Stimulated activated naive CD8-positive, alpha-beta T cell treated with anti-CD3 and anti-CD28 coated beads, Interleukin-15, amount 100 ng/mL, for 72 hours (primary cell): ENCODE measurements at regions not wholly inside any gene's neighbourhood (a gene's known extent, or its start where the extent isn't known, plus 50 kb on each side); places are given as distances from the start of the nearest gene placed in this dataset.
A peak's percentile ranks its signal among the peaks of the same experiment; 100 is the strongest.

ENCODE experiments used
- ATAC-seq: fragments of 150-1000 bp; cut with Tn5 transposase; 2 replicates; pipeline ENCODE4 v1.10.0; 2021; ENCODE audit warnings: mild to moderate bottlenecking, moderate library complexity
- DNase-seq, 2 donors: peaks; one replicate each; pipeline ENCODE4 v3.0.0; 2021 to 2022
- H3K27ac Mint-ChIP-seq, 2 donors: one replicate each; pipeline ENCODE4 v1.8.0; 2022; ENCODE audit warnings: mild to moderate bottlenecking in 2 of 2, mixed read lengths in 2 of 2, moderate library complexity in 2 of 2
- H3K27me3 Mint-ChIP-seq: one replicate; pipeline ENCODE4 v1.8.0; 2022; ENCODE audit warnings: mixed read lengths
- H3K4me1 Mint-ChIP-seq: one replicate; pipeline ENCODE4 v1.8.0; 2022; ENCODE audit warnings: mild to moderate bottlenecking, mixed read lengths
- H3K4me3 Mint-ChIP-seq, 2 donors: one replicate each; pipeline ENCODE4 v1.8.0; 2022; ENCODE audit warnings: mild to moderate bottlenecking in 2 of 2, mixed read lengths in 2 of 2, moderate library complexity in 1 of 2
- H3K9me3 Mint-ChIP-seq, 2 donors: one replicate each; pipeline ENCODE4 v1.8.0; 2022; ENCODE audit warnings: mixed read lengths in 2 of 2

- Mint-ChIP-seq H3K4me3 (no peak overlapping the region), H3K27ac (no peak overlapping the region), H3K4me1 (no peaks in the 10 kb centered on the region), H3K9me3 (peaks cover 7 to 9% of the 10 kb centered on the region in 2 donors), H3K27me3 (no peaks in the 10 kb centered on the region)
- no peak for ATAC-seq
- no peak for DNase-seq
Measured at GRCh38 chr14:26820572-26820971, 222.7 kb upstream of the NOVA1 start.

DNA sequence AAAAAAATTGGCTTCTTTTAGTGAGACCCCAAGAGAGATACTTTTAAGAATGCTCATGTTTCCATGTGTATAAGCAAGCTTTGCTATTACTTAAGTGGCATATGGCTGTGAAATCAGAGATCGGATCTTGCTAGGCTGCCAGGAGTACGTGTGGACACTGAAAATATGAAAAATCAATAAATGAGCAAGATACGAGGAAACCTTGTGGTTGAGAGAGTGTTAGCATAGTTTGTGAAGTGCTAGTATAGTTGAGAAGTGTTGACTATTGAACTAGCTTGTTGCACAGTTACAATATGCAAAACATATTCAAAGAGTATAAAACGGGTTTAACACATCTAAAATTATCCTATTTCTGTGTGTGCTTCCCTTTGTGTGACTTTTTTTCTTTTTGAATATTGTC is 230.9 kb upstream of the NOVA1 start:
- H3K27me3 Mint-ChIP-seq = no peaks in the 10 kb centered on the region
- peaks cover 18 to 35% of the 10 kb centered on the region in 2 donors for H3K9me3 Mint-ChIP-seq
- no peak overlapping the region for H3K27ac Mint-ChIP-seq
- H3K4me3 Mint-ChIP-seq = no peak overlapping the region
- DNase-seq (no peak), ATAC-seq (no peak)
- no peaks in the 10 kb centered on the region for H3K4me1 Mint-ChIP-seq

GRCh38 chr14:26833621-26834176 is 235.9 kb upstream of the NOVA1 start:
- Mint-ChIP-seq H3K27me3 (no peaks in the 10 kb centered on the region), H3K4me1 (no peaks in the 10 kb centered on the region), H3K27ac (no peak overlapping the region), H3K4me3 (no peak overlapping the region), H3K9me3 (peaks cover 12 to 13% of the 10 kb centered on the region in 2 donors)
- ATAC-seq = no peak
- no peak for DNase-seq

- no peak for DNase-seq
- peaks cover 6 to 10% of the 10 kb centered on the region in 2 donors for H3K9me3 Mint-ChIP-seq
- H3K4me3 Mint-ChIP-seq = no peak overlapping the region
Measured at GRCh38 chr14:26835979-26836570, 238.2 kb upstream of the NOVA1 start.

GRCh38 chr14:26839481-26839880 is 241.6 kb upstream of the NOVA1 start:
- DNase-seq = no peak
- peak overlapping the region in 1 of 2 donors; percentile 46 for H3K27ac Mint-ChIP-seq
- no peak overlapping the region for H3K4me3 Mint-ChIP-seq
- no peak for ATAC-seq
- H3K27me3 Mint-ChIP-seq = no peaks in the 10 kb centered on the region
- H3K4me1 Mint-ChIP-seq = no peaks in the 10 kb centered on the region
- peaks cover 5 to 7% of the 10 kb centered on the region in 2 donors for H3K9me3 Mint-ChIP-seq

More at GRCh38 chr14:26835979-26836570, 238.2 kb upstream of the NOVA1 start:
- Mint-ChIP-seq H3K27me3 (no peaks in the 10 kb centered on the region), H3K27ac (no peak overlapping the region), H3K4me1 (no peaks in the 10 kb centered on the region)
- no peak for ATAC-seq

DNA sequence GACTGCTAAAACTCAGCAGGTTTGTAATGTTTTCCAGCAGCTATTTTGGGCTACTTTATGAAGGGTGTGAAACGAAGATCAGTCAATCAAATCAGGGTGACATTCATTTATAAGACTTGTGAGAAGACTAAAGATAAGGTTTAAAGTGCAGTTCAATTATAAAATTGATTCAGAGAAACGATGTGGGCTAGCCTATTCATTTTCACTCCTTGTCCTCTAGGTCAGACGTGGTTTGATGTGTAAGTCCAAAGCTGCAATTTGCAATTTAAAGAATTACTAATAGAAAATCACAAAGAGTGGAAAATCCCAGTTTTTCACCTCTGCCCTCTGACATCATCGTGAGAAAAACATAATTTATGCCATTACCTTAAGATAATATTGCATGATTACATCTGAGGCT is 243.5 kb upstream of the NOVA1 start:
- no peak for ATAC-seq
- Mint-ChIP-seq H3K27me3 (no peaks in the 10 kb centered on the region), H3K27ac (no peak overlapping the region)

DNA sequence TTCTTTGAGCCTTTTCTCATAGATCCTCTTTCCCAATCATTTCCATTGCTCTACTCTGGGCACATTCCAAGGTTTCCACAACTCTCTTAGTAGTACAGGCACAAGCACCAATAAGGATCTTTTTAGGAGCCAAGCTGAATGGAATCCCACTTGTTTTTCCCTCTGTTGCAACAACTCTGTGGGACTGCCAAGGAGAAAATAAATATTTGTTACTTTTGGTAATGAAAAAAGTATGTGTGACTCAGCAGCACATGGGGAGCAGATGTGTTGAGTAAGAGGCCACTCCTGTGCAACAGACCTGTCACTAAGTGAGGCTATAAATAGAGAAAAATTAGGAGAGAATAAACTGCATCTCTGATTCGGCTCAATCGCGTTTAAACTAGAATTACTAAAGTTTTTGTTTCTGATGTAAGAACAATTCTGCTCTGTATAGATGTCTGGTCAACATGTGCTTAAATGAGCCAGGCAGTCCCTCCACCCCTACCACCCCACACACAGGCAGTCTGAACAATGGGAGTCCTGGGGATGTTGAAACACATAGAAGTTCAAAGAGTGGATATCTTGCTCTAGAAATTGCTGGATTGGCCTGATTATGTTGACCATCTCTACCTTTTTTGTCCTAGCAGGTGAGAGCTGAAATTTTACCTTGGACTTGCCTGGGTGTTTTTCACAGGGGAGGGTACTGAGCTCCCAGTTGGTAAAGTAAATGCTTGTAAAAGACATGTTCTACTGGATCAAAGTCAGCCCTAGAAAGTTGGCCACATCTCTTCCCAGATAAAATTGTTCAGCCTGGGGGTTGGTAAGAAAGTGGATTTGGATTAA is 244.3 kb upstream of the NOVA1 start:
- Mint-ChIP-seq H3K27me3 (no peaks in the 10 kb centered on the region), H3K9me3 (peaks cover 17 to 18% of the 10 kb centered on the region in 2 donors), H3K27ac (no peak overlapping the region), H3K4me1 (no peaks in the 10 kb centered on the region), H3K4me3 (no peak overlapping the region)
- DNase-seq = no peak
- ATAC-seq = no peak

More for the DNA sequence above, 243.5 kb upstream of the NOVA1 start:
- H3K4me1 Mint-ChIP-seq = no peaks in the 10 kb centered on the region
- H3K9me3 Mint-ChIP-seq = peaks cover 17 to 18% of the 10 kb centered on the region in 2 donors
- no peak overlapping the region for H3K4me3 Mint-ChIP-seq
- DNase-seq = no peak

DNA sequence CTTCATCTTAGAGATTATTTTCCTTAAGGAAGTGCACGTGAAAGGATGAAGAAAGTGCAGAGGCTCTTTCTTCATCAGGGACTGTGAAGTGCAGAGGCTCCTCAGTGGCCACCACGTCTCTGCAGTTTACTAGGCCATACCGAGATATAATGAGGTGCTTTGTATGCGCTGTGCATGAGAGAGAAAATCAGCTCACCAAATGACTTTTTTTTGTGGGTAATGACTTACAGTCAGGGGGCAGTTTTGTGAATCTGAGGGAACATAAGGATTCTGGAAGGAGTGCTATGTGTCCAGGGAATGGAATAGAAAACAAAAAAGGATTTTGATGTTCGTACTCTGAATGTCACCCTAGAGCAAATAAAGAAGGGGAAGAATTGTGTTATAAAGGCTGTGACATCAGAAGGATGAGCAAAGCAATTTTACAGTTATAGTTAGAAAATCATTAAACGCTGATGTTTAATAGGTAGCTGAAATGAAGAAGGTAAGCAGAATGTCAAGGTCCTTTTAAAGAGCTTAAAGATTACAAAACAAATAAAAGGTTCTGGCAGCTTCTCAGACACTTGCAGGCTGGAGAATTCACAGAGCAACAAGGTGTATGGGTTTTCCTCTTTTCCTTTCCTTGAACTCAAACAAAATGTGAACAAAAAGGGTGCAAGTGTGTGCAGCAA is 247.5 kb upstream of the NOVA1 start:
- no peaks in the 10 kb centered on the region for H3K27me3 Mint-ChIP-seq
- H3K27ac Mint-ChIP-seq = no peak overlapping the region
- DNase-seq = no peak
- peaks cover 17 to 18% of the 10 kb centered on the region in 2 donors for H3K9me3 Mint-ChIP-seq
- no peak overlapping the region for H3K4me3 Mint-ChIP-seq
- no peak for ATAC-seq
- H3K4me1 Mint-ChIP-seq = no peaks in the 10 kb centered on the region

DNA sequence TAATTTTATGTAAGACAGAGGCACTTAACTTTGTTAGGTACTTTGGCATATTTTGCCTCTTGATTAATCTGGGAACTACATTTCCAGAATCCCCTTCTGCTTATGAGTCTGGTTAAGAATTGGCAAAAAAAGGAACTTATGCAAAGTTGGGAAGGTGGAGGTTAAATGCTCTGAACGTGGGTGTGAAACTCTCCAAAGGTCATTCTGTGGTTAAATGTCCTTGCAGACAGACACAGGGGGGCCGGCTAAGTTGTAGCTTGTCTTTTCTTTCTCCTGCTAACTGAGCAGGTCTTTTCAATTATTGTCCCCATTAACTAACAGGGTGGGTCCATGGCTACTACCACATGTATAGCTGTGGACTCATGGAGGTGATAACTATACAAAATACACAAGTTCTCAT is 248.6 kb upstream of the NOVA1 start:
- no peak for DNase-seq
- ATAC-seq = no peak
- H3K4me3 Mint-ChIP-seq = no peak overlapping the region
- H3K27ac Mint-ChIP-seq = no peak overlapping the region
- no peaks in the 10 kb centered on the region for H3K27me3 Mint-ChIP-seq
- H3K4me1 Mint-ChIP-seq = no peaks in the 10 kb centered on the region
- peaks cover 17 to 18% of the 10 kb centered on the region in 2 donors for H3K9me3 Mint-ChIP-seq

- DNase-seq = no peak
- ATAC-seq = no peak
- no peaks in the 10 kb centered on the region for H3K27me3 Mint-ChIP-seq
- no peak overlapping the region for H3K27ac Mint-ChIP-seq
- no peak overlapping the region for H3K4me3 Mint-ChIP-seq
- H3K9me3 Mint-ChIP-seq = peaks cover 15 to 18% of the 10 kb centered on the region in 2 donors
- H3K4me1 Mint-ChIP-seq = no peaks in the 10 kb centered on the region
Measured at GRCh38 chr14:26849514-26849913, 251.7 kb upstream of the NOVA1 start.

GRCh38 chr14:26851793-26852192 is 254.0 kb upstream of the NOVA1 start:
- H3K4me1 Mint-ChIP-seq = no peaks in the 10 kb centered on the region
- no peaks in the 10 kb centered on the region for H3K27me3 Mint-ChIP-seq
- H3K27ac Mint-ChIP-seq = no peak overlapping the region
- no peak overlapping the region for H3K4me3 Mint-ChIP-seq
- H3K9me3 Mint-ChIP-seq = peaks cover 8 to 13% of the 10 kb centered on the region in 2 donors
- ATAC-seq (no peak), DNase-seq (no peak)

DNA sequence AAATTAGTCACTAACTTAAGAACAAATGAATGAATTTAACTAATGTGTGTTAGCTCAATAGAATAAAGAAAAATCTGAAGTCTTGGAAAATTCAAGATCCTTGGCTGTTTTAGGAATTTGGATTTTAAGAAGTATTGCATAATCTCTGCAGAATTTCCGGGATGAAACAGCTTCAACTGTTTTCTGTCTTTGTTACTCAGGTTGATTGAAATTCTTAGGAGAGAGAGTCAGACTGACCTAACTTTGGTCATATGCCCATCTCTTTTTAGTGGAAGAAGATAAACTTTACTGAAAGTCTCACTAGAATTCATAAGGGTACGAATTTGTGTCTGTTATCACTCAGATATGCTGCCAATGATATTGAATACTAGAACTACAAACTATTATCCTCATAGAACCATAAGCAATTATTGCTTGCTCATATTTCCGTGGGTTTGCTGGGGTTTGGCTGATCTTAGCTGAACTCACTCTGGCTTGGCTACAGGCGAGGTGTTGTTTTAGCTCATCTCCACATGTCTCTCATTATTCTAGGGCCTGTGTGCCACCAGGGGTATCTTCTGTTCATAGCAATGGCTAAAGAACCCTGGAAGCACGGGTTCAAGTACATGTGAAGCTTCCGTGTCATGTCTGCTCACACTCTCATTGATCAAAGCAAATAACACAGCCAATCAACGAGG is 257.4 kb upstream of the NOVA1 start:
- H3K4me3 Mint-ChIP-seq = no peak overlapping the region
- ATAC-seq (no peak), DNase-seq (no peak)
- no peaks in the 10 kb centered on the region for H3K27me3 Mint-ChIP-seq
- peaks cover 8 to 13% of the 10 kb centered on the region in 2 donors for H3K9me3 Mint-ChIP-seq
- no peaks in the 10 kb centered on the region for H3K4me1 Mint-ChIP-seq
- no peak overlapping the region for H3K27ac Mint-ChIP-seq

- Mint-ChIP-seq H3K9me3 (peaks cover 9 to 20% of the 10 kb centered on the region in 2 donors), H3K4me3 (no peak overlapping the region), H3K27ac (no peak overlapping the region), H3K27me3 (no peaks in the 10 kb centered on the region), H3K4me1 (no peaks in the 10 kb centered on the region)
- ATAC-seq (no peak), DNase-seq (no peak)
Measured at GRCh38 chr14:26856876-26857518, 259.2 kb upstream of the NOVA1 start.

DNA sequence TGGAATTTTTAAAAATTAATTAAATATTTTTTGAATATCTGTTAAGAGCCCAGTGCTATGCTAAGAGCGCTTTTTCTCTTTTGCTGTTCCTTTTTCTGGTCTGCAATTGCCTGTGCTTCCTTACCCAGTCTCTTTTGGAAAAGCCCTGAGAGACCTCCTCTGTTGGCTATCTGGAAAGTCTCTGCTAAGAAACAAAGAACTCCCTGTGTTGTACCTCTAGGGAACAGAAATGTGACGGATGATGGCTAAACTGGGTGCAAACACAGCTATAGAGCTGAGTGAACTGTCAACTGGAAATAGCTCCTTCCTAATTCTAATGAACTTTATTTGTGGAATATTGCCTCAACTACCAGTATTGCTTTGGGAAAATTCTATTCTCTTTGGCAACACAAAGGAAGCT is 261.6 kb upstream of the NOVA1 start:
- no peak overlapping the region for H3K27ac Mint-ChIP-seq
- H3K9me3 Mint-ChIP-seq = peaks cover 9 to 13% of the 10 kb centered on the region in 2 donors

DNA sequence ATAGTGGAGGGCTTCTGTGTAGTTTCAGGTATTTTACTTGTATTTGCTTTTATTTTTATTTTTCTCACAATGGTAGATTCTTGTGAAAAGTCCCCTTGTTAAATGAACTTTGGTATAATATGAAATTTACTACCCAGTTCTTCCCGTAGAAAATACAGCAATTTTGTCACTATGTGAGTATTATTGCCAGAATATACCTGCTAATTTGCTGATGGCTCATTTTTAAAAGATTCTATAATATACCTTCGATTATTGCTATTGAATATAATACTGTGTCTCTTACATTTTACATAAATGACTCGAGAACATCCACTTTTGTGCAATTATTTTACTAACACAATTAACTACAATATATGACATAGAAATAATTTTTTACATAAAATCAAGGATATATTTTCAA is 262.3 kb upstream of the NOVA1 start:
- no peak for ATAC-seq
- DNase-seq = no peak
- Mint-ChIP-seq H3K27ac (no peak overlapping the region), H3K9me3 (peaks cover 9 to 13% of the 10 kb centered on the region in 2 donors), H3K4me3 (no peak overlapping the region), H3K27me3 (no peaks in the 10 kb centered on the region), H3K4me1 (no peaks in the 10 kb centered on the region)

More for the DNA sequence above, 261.6 kb upstream of the NOVA1 start:
- Mint-ChIP-seq H3K4me1 (no peaks in the 10 kb centered on the region), H3K27me3 (no peaks in the 10 kb centered on the region), H3K4me3 (no peak overlapping the region)
- no peak for ATAC-seq
- no peak for DNase-seq
